ENCODE measurements at regions not wholly inside any gene's neighbourhood (a gene's known extent, or its start where the extent isn't known, plus 50 kb on each side); places are given as distances from the start of the nearest gene placed in this dataset.

GRCh38 chr4:19171832-19172231 lies 1079.9 kb upstream of the SLIT2 start:
- TF ChIP-seq CTCF (IDR thresholded peaks at IDR 0.05 in 8 of 11, conservative IDR thresholded peaks at IDR 0.05 in 3 of 11) (no peak), POLR2A (IDR thresholded peaks at IDR 0.05) (no peak)
